H1 (cell line): ENCODE measurements at regions not wholly inside any gene's neighbourhood (a gene's known extent, or its start where the extent isn't known, plus 50 kb on each side); places are given as distances from the start of the nearest gene placed in this dataset.

Source experiments
- BCL11A ChIP-seq, 2 experiments: IDR thresholded peaks; one replicate each; pipeline ENCODE4 v1.6.1; 2011; ENCODE audit warnings: low read depth in 2 of 2, low read length in 2 of 2, mild to moderate bottlenecking in 2 of 2
- CREB1 ChIP-seq: IDR thresholded peaks from 2 replicates; pipeline ENCODE4 v1.6.1; 2012; ENCODE audit warnings: inconsistent platforms
- TF ChIP-seq, protein P1 (sequence below), 3 experiments: IDR thresholded peaks; 1 replicate in 2 of 3; 2 replicates in 1 of 3; pipeline versions ENCODE4 v1.5.1 to v1.6.1; 2011; ENCODE audit warnings: low read length in 3 of 3, mild to moderate bottlenecking in 3 of 3, inconsistent platforms in 2 of 3, low read depth in 1 of 3, moderate library complexity in 1 of 3; ENCODE audit not compliant: insufficient read depth in 1 of 3; ENCODE audit errors: control extremely low read depth in 1 of 3
- TF ChIP-seq, protein P2 (sequence below): fragments of 300-600 bp; sonication (generic); IDR thresholded peaks from 2 replicates; pipeline ENCODE4 v1.7.1; 2012; ENCODE audit warnings: low read length, moderate library complexity, mild to moderate bottlenecking, inconsistent platforms; ENCODE audit not compliant: insufficient replicate concordance

DNA sequence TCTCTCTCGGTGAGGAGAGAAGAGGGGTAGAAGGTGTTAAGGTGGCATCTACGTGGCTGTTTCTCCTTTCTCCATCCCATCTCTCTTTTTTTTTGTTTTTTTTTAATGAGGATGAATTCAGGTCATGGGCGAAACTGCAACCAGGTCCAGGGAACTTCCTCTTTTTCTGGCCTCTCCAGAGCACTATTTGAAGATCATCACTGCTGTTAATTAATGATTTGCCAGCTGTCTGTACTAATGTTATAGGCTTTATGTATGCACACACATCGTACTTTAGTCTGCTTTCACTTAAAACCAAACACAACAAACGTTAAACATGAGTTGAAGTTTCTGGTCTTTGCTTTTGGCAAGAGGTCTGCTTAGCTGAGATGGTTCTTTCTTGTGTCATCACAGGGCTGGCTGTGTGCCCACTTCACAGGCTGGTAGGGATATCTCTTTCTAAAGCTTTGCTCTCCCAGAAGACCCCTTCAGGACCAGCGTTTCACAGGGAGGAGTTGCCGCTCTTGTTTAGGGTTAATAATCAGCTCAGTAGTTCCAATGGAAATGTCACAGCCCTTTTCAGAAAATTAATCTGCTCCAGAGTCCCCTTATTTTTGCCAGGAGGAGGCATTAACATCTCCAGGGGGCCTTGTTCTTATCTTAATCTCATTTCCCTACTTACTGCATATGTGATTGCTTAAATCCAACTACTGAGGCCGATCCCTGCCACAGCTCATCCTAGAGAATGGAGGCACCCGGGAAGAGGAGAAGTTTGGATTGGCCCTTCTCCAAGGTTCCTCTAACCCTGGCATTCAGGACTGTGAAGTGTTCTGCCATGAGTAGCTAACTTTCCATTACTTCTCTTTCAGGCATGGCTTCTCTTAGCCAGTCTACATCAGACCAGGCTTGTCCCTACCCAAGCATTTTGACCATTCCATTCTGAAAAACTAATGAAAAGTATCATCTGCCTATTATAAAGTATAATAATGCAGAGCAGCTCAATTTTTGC lies 273.9 kb upstream of the NFE2L3 start:
- no peak for TF ChIP-seq BCL11A (IDR thresholded peaks at IDR 0.05; ENCODE audit: low read depth in 2 of 2, low read length in 2 of 2)
- TF ChIP-seq CREB1: no peak
- TF ChIP-seq, protein P1, sequence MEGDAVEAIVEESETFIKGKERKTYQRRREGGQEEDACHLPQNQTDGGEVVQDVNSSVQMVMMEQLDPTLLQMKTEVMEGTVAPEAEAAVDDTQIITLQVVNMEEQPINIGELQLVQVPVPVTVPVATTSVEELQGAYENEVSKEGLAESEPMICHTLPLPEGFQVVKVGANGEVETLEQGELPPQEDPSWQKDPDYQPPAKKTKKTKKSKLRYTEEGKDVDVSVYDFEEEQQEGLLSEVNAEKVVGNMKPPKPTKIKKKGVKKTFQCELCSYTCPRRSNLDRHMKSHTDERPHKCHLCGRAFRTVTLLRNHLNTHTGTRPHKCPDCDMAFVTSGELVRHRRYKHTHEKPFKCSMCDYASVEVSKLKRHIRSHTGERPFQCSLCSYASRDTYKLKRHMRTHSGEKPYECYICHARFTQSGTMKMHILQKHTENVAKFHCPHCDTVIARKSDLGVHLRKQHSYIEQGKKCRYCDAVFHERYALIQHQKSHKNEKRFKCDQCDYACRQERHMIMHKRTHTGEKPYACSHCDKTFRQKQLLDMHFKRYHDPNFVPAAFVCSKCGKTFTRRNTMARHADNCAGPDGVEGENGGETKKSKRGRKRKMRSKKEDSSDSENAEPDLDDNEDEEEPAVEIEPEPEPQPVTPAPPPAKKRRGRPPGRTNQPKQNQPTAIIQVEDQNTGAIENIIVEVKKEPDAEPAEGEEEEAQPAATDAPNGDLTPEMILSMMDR (IDR thresholded peaks at IDR 0.05; ENCODE audit: control extremely low read depth in 1 of 3, insufficient read depth in 1 of 3, low read depth in 1 of 3, low read length in 3 of 3): no peak
- TF ChIP-seq, protein P2, sequence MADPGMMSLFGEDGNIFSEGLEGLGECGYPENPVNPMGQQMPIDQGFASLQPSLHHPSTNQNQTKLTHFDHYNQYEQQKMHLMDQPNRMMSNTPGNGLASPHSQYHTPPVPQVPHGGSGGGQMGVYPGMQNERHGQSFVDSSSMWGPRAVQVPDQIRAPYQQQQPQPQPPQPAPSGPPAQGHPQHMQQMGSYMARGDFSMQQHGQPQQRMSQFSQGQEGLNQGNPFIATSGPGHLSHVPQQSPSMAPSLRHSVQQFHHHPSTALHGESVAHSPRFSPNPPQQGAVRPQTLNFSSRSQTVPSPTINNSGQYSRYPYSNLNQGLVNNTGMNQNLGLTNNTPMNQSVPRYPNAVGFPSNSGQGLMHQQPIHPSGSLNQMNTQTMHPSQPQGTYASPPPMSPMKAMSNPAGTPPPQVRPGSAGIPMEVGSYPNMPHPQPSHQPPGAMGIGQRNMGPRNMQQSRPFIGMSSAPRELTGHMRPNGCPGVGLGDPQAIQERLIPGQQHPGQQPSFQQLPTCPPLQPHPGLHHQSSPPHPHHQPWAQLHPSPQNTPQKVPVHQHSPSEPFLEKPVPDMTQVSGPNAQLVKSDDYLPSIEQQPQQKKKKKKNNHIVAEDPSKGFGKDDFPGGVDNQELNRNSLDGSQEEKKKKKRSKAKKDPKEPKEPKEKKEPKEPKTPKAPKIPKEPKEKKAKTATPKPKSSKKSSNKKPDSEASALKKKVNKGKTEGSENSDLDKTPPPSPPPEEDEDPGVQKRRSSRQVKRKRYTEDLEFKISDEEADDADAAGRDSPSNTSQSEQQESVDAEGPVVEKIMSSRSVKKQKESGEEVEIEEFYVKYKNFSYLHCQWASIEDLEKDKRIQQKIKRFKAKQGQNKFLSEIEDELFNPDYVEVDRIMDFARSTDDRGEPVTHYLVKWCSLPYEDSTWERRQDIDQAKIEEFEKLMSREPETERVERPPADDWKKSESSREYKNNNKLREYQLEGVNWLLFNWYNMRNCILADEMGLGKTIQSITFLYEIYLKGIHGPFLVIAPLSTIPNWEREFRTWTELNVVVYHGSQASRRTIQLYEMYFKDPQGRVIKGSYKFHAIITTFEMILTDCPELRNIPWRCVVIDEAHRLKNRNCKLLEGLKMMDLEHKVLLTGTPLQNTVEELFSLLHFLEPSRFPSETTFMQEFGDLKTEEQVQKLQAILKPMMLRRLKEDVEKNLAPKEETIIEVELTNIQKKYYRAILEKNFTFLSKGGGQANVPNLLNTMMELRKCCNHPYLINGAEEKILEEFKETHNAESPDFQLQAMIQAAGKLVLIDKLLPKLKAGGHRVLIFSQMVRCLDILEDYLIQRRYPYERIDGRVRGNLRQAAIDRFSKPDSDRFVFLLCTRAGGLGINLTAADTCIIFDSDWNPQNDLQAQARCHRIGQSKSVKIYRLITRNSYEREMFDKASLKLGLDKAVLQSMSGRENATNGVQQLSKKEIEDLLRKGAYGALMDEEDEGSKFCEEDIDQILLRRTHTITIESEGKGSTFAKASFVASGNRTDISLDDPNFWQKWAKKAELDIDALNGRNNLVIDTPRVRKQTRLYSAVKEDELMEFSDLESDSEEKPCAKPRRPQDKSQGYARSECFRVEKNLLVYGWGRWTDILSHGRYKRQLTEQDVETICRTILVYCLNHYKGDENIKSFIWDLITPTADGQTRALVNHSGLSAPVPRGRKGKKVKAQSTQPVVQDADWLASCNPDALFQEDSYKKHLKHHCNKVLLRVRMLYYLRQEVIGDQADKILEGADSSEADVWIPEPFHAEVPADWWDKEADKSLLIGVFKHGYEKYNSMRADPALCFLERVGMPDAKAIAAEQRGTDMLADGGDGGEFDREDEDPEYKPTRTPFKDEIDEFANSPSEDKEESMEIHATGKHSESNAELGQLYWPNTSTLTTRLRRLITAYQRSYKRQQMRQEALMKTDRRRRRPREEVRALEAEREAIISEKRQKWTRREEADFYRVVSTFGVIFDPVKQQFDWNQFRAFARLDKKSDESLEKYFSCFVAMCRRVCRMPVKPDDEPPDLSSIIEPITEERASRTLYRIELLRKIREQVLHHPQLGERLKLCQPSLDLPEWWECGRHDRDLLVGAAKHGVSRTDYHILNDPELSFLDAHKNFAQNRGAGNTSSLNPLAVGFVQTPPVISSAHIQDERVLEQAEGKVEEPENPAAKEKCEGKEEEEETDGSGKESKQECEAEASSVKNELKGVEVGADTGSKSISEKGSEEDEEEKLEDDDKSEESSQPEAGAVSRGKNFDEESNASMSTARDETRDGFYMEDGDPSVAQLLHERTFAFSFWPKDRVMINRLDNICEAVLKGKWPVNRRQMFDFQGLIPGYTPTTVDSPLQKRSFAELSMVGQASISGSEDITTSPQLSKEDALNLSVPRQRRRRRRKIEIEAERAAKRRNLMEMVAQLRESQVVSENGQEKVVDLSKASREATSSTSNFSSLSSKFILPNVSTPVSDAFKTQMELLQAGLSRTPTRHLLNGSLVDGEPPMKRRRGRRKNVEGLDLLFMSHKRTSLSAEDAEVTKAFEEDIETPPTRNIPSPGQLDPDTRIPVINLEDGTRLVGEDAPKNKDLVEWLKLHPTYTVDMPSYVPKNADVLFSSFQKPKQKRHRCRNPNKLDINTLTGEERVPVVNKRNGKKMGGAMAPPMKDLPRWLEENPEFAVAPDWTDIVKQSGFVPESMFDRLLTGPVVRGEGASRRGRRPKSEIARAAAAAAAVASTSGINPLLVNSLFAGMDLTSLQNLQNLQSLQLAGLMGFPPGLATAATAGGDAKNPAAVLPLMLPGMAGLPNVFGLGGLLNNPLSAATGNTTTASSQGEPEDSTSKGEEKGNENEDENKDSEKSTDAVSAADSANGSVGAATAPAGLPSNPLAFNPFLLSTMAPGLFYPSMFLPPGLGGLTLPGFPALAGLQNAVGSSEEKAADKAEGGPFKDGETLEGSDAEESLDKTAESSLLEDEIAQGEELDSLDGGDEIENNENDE: no peak
